ENCODE measurements at regions not wholly inside any gene's neighbourhood (a gene's known extent, or its start where the extent isn't known, plus 50 kb on each side); places are given as distances from the start of the nearest gene placed in this dataset.

DNA sequence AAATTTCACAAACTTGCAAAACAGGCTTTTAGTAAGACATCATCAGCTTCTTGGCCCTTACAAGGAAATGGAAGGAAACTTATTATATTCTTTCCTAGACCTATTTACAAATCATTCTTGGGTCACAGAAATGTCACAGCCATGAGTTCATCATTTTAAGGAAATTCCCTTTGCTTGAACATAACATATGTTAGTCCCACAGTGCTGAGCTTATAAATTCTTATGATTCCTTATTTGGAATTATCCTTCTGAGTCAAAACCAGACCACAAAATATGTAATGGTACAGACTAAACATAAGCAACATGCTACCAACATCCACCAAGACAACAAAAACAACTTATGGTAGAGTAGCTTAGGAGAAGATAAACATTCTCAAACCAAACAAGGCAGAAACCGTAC lies 236.9 kb upstream of the CTSO start:
- peaks cover 0 to 18% (median 3%) of the 10 kb centered on the region in 4 donors for H3K4me1 ChIP-seq
- H3K4me3 ChIP-seq: no peak overlapping the region
- intact Hi-C loops (cut with DNase I): loop anchor here (5.0 kb wide), 1 partner anchor 107 kb away; no protein-coding TSS in a partner anchor
- H3K27me3 ChIP-seq: no peaks in the 10 kb centered on the region
- no peak overlapping the region for H3K27ac ChIP-seq
- DNase-seq: no peak
- TF ChIP-seq EP300 (IDR thresholded peaks at IDR 0.05) (no peak), POLR2A (IDR thresholded peaks at IDR 0.05) (no peak), POLR2AphosphoS5 (IDR thresholded peaks at IDR 0.05) (no peak)
- TF ChIP-seq, protein P1, sequence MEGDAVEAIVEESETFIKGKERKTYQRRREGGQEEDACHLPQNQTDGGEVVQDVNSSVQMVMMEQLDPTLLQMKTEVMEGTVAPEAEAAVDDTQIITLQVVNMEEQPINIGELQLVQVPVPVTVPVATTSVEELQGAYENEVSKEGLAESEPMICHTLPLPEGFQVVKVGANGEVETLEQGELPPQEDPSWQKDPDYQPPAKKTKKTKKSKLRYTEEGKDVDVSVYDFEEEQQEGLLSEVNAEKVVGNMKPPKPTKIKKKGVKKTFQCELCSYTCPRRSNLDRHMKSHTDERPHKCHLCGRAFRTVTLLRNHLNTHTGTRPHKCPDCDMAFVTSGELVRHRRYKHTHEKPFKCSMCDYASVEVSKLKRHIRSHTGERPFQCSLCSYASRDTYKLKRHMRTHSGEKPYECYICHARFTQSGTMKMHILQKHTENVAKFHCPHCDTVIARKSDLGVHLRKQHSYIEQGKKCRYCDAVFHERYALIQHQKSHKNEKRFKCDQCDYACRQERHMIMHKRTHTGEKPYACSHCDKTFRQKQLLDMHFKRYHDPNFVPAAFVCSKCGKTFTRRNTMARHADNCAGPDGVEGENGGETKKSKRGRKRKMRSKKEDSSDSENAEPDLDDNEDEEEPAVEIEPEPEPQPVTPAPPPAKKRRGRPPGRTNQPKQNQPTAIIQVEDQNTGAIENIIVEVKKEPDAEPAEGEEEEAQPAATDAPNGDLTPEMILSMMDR (IDR thresholded peaks at IDR 0.05): no peak
- no peaks in the 10 kb centered on the region for H3K9me3 ChIP-seq
- H3K36me3 ChIP-seq: no peaks in the 10 kb centered on the region
- 76% methylated on average over 1 of the region's 1 CpG for WGBS, 2 donors

DNA sequence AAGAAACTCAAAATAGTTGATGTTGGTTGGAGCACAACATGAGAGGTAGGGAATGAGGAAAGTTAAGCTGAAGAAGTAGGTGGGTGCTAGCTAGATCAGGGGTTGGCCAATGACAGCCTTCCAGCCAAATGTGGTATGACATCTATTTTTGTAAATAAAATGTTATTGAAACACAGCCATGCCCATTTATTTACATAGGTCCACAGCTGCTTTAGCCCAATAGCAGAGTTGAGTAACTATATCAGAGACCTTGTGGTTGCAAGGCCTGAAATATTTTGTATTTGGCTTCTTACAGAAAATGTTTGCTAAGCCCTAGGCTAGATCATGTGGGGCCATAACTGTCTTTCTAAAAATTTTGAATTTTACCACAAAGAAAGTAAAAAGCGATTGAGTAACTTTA lies 234.9 kb upstream of the CTSO start:
- WGBS, 2 donors: 87 to 88% methylated on average over 1 of the region's 1 CpG
- Histone ChIP-seq H3K27ac (no peak overlapping the region), H3K9me3 (no peaks in the 10 kb centered on the region), H3K27me3 (no peaks in the 10 kb centered on the region), H3K4me3 (no peak overlapping the region), H3K36me3 (no peaks in the 10 kb centered on the region), H3K4me1 (peaks cover 0 to 10% (median 3%) of the 10 kb centered on the region in 4 donors)
- intact Hi-C loops (cut with DNase I): no loop called here
- DNase-seq: no peak
- TF ChIP-seq EP300 (IDR thresholded peaks at IDR 0.05): no peak
- TF ChIP-seq POLR2A (IDR thresholded peaks at IDR 0.05): no peak
- TF ChIP-seq, protein P1 (IDR thresholded peaks at IDR 0.05): no peak
- no peak for TF ChIP-seq POLR2AphosphoS5 (IDR thresholded peaks at IDR 0.05)

DNA sequence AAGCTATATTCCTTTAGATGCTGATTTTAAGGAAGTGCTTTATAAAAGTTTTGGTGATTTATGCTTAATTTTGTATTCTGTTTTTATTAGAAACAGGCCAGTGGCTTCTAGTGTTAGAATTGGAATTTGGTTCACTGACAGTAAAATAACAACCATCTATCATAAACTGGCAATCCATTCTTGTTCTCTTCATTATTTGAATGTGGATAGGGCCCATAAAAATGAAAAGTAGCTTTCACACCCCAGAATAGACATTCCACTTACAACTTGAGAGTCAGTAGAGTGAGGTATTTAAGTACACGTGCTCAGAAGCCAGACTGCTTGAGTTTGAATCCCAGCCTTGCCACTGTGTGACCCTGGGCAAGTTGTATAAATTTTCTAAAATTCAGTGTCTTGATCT lies 232.4 kb upstream of the CTSO start:
- no peaks in the 10 kb centered on the region for H3K36me3 ChIP-seq
- WGBS, 2 donors: 35 to 49% methylated on average over 1 of the region's 1 CpG

DNA sequence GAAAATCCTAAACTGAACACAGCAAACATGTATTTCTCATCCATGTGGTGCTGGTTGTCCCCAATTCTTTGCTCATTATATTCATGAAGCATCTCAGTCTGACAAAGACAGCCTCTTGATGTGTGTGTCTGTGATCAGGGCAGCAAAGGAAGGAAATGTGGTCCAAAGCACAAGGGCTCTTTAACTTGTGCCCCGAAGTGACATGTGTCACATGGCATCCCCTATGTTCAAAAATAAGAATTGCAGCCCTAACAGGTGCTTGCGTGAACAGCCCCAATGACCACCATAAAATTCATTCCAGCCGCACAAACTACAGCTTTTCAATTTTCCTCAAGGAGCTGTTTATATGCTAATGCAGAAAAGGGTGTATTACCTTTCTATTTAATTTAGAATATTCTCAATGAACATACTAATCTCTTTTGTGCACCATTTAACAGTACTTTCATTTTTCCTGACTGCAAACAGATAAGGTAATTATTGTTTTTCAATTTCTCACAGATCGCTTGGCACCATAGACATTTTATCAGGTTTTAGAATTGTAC lies 231.9 kb upstream of the CTSO start:
- Histone ChIP-seq H3K27me3 (no peaks in the 10 kb centered on the region), H3K9me3 (no peaks in the 10 kb centered on the region), H3K36me3 (no peaks in the 10 kb centered on the region), H3K27ac (no peak overlapping the region), H3K4me3 (no peak overlapping the region), H3K4me1 (no peaks in the 10 kb centered on the region)
- TF ChIP-seq, protein P1 (IDR thresholded peaks at IDR 0.05): no peak
- TF ChIP-seq EP300 (IDR thresholded peaks at IDR 0.05) (no peak), POLR2A (IDR thresholded peaks at IDR 0.05) (no peak), POLR2AphosphoS5 (IDR thresholded peaks at IDR 0.05) (no peak)
- DNase-seq: no peak
- 61 to 72% methylated on average over 4 of the region's 4 CpGs for WGBS, 2 donors
- intact Hi-C loops (cut with DNase I): no loop called here

More for the DNA sequence above, 232.4 kb upstream of the CTSO start:
- Histone ChIP-seq H3K27me3 (no peaks in the 10 kb centered on the region), H3K9me3 (no peaks in the 10 kb centered on the region), H3K27ac (no peak overlapping the region), H3K4me1 (peaks cover 0 to 3% (median 2%) of the 10 kb centered on the region in 4 donors), H3K4me3 (no peak overlapping the region)
- intact Hi-C loops (cut with DNase I): no loop called here
- no peak for DNase-seq
- TF ChIP-seq, protein P1 (IDR thresholded peaks at IDR 0.05): no peak
- TF ChIP-seq POLR2AphosphoS5 (IDR thresholded peaks at IDR 0.05) (no peak), EP300 (IDR thresholded peaks at IDR 0.05) (no peak), POLR2A (IDR thresholded peaks at IDR 0.05) (no peak)

DNA sequence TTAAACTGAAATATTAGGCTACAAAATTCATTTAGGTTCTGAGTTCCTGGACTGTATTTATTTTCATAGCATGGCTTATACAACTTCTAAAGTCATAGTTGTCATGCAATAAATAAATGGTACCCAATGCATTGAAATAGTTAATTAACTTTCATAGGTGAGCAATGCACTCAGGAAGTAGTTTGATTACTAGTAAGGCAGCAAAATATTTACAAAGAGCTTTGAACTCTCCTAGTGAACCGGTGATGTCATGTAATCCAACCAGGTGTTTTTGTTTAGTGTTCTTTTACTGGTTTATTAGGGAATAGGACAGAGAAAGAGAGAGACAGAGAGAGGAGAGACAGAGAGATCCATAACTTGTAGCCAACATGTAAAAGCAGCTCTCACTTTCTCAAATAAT lies 228.6 kb upstream of the CTSO start:
- intact Hi-C loops (cut with DNase I): no loop called here

More for the DNA sequence above, 228.6 kb upstream of the CTSO start:
- H3K27ac ChIP-seq: no peak overlapping the region
- H3K4me1 ChIP-seq: no peaks in the 10 kb centered on the region
- 11 to 56% methylated on average over 1 of the region's 1 CpG for WGBS, 2 donors
- no peak for DNase-seq
- H3K9me3 ChIP-seq: no peaks in the 10 kb centered on the region
- no peak overlapping the region for H3K4me3 ChIP-seq
- no peaks in the 10 kb centered on the region for H3K27me3 ChIP-seq
- TF ChIP-seq, protein P1 (IDR thresholded peaks at IDR 0.05): no peak
- TF ChIP-seq POLR2AphosphoS5 (IDR thresholded peaks at IDR 0.05): no peak
- no peak for TF ChIP-seq POLR2A (IDR thresholded peaks at IDR 0.05)
- TF ChIP-seq EP300 (IDR thresholded peaks at IDR 0.05): no peak
- H3K36me3 ChIP-seq: no peaks in the 10 kb centered on the region

Data from sigmoid colon (tissue), 6 donors.